GM03348 (cell line): ENCODE measurements at regions not wholly inside any gene's neighbourhood (a gene's known extent, or its start where the extent isn't known, plus 50 kb on each side); places are given as distances from the start of the nearest gene placed in this dataset.

Experiments used
- DNase-seq: peaks from one replicate; pipeline ENCODE4 v3.0.0; 2012; ENCODE audit warnings: low spot score

DNA sequence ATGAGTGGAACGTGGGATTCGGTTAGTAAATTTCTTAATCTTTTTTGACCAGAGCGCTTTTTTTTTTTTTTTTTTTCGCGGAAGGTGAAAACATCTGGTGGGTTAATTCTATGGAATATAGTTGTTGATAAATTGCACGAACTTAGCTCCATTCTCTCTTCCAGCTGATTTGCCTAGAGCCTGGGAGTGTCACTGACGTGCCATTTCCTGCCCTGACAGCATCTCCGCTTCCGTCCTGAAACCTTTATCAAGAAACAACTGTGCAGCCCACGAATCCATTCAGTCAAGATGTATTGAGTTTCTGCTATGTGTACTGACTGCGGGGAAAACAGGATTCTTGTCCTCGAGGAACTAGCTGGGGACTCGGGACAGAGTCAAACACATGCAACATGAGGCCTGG, 59.5 kb upstream of the TGM3 start:
- DNase-seq, result no peak

- DNase-seq, result peak; percentile 95
Measured at GRCh38 chr20:2237059-2237458, 58.7 kb upstream of the TGM3 start.

DNA sequence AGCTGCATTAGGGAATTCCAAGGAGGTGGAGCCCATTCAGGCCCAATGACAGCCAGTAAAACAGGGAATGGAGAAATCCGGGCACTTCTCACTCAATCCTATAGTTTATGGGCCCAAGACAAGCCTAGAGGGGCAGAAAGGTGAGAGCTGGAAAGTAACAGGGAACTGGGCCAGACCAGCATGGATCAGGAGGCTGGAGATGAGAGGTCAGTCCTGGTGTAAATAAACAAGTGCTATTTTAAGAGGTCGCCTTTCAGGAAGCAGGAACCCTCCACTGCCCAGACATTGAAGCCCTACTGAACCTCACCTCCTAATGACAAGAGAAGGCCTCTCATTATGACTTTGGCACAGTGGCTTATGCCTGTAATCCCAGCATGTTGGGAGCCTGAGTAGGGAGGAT, 57.2 kb upstream of the TGM3 start:
- DNase-seq, result no peak

DNA sequence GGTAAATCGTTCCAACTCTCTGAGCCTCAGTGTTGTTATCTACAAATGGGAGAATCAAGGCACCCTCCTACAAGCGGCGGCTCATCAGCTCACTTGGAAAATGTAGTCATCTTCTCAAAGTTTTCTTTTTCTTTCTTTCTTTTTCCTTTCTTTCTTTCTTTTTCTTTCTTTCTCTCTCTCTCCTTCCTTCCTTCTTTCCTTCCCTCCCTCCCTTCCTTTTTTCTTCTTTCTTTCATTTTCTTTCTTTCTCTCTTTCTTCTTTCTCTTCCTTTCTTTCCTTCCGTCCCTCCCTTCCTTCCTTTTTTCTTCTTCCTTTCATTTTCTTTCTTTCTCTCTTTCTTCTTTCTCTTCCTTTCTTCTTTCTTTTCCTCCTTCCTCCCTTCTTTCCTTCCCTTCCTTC, 55.0 kb upstream of the TGM3 start:
- DNase-seq, result no peak

DNA sequence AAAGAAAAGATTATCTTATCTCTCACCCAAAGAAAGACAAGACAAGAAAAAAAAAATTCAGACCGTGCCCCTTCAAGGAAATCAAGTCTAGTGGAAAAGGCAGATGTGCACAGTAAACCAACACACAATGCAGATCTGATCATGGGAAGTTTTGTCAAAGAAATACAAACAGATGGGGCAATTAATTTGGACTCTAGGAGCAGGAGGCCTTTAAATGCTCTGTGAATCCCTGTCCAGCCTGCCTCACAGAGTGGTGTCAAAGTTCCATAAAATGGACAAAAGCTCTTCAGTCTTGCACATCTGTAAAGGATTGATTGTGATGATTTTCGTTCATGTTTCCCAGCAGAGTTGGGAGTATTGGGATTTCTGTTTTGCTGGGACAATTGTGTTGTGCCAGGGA, 53.1 kb upstream of the TGM3 start:
- DNase-seq, result no peak

DNA sequence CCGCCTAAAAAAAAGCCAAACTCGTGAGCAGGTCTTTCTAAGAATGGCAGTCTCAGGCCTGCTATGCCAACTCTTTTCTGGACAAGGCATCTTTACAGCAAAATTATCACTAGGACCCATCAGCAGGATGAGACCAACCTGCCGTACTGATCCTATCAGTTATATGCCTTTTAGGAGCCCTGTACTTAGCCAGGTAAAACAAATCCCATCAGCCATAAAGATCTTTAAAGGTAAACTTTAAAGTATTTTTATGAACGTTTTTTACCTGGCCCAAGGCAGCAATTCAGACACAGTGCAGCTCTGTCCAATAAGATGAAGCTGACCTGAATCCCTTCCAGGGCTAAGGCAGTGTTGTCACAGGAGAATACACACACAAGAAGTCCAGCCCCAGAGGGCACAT, 51.3 kb upstream of the TGM3 start:
- no peak for DNase-seq

DNA sequence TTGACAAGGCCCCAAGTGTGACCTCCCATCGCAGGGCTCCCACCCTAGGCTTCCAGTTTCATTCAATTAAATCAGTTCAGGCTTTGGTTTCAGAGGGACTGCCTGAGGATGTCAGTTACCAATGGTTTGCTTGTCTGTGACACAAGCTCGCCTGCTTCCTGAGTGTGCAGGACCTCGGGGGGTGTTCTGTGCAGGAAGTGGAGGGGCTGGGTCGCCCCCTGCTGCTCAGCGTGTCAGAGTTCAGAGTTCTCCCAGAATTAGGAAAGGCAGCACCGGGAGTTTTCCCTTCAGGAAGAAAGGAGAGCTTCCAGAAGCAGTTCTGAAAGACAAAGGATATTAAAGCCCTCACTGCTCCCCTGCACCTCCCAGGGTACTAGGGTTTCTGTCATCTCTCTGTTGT, 50.8 kb upstream of the TGM3 start:
- no peak for DNase-seq

- DNase-seq, result no peak
Measured at GRCh38 chr20:2245637-2246036, 50.2 kb upstream of the TGM3 start.
